Mammary epithelial cell (primary cell): ENCODE measurements at regions not wholly inside any gene's neighbourhood (a gene's known extent, or its start where the extent isn't known, plus 50 kb on each side); places are given as distances from the start of the nearest gene placed in this dataset.

ENCODE experiments used
- EZH2 ChIP-seq: IDR thresholded peaks from 2 replicates; pipeline ENCODE4 v1.6.1; 2012; ENCODE audit warnings: low read length, inconsistent platforms, borderline replicate concordance
- TF ChIP-seq, protein P1 (sequence below), 2 donors: IDR thresholded peaks in 1 of 2; conservative IDR thresholded peaks in 1 of 2; 2 replicates each; pipeline ENCODE4 v1.5.1; 2011 to 2012; ENCODE audit warnings: inconsistent platforms in 2 of 2, low read length in 2 of 2, mild to moderate bottlenecking in 2 of 2, control low read depth in 1 of 2, low read depth in 1 of 2; ENCODE audit not compliant: insufficient read depth in 1 of 2; ENCODE audit errors: extremely low read depth in 1 of 2

DNA sequence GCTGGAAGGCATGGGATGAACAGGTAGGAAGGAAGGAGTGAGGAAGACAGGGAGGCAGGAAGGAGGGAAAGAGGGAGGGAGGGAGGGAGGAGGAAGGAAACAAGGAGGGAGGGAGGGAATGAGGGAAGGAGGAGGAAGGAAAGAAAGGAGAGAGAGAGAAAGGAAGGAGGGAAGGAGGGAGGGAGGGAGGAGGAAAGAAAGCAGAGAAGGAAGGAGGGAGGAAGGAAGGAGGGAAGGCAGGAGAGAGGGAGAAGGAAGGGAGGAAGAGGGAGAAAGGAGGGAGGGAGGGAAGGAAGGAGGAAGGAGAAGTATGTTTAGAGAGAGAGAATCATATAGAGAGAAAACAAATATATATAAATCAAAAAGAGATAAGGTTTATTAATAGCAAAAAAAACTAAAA is 175.9 kb upstream of the FOXN3 start:
- TF ChIP-seq, protein P1, sequence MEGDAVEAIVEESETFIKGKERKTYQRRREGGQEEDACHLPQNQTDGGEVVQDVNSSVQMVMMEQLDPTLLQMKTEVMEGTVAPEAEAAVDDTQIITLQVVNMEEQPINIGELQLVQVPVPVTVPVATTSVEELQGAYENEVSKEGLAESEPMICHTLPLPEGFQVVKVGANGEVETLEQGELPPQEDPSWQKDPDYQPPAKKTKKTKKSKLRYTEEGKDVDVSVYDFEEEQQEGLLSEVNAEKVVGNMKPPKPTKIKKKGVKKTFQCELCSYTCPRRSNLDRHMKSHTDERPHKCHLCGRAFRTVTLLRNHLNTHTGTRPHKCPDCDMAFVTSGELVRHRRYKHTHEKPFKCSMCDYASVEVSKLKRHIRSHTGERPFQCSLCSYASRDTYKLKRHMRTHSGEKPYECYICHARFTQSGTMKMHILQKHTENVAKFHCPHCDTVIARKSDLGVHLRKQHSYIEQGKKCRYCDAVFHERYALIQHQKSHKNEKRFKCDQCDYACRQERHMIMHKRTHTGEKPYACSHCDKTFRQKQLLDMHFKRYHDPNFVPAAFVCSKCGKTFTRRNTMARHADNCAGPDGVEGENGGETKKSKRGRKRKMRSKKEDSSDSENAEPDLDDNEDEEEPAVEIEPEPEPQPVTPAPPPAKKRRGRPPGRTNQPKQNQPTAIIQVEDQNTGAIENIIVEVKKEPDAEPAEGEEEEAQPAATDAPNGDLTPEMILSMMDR (conservative IDR thresholded peaks at IDR 0.05 in 1 of 2, IDR thresholded peaks at IDR 0.05 in 1 of 2; ENCODE audit: extremely low read depth in 1 of 2, insufficient read depth in 1 of 2, low read depth in 1 of 2, low read length in 2 of 2): no peak
- TF ChIP-seq EZH2: no peak
